ENCODE measurements at regions not wholly inside any gene's neighbourhood (a gene's known extent, or its start where the extent isn't known, plus 50 kb on each side); places are given as distances from the start of the nearest gene placed in this dataset.

DNA sequence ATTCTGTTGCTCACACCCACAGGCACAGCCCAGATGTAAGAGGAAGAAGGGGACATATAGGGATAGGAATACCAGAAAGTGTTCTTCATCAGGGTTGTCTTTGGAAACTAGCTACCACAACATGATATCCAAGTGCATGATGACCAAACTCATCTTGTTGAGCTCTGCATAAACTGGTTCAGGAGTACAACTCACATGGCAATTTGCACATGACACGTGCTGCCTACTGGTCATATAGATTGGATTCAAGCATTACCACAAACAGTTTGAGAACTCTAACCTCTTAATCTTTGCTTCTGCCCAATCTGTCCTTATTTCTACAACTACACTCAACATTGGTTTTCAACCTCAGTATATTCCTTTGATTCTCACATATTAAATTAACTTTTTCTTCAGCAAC is 184.7 kb upstream of the PCSK2 start:
- Histone ChIP-seq H3K4me3 (no peak overlapping the region), H3K27ac (no peak overlapping the region)
- TF ChIP-seq, protein P1, sequence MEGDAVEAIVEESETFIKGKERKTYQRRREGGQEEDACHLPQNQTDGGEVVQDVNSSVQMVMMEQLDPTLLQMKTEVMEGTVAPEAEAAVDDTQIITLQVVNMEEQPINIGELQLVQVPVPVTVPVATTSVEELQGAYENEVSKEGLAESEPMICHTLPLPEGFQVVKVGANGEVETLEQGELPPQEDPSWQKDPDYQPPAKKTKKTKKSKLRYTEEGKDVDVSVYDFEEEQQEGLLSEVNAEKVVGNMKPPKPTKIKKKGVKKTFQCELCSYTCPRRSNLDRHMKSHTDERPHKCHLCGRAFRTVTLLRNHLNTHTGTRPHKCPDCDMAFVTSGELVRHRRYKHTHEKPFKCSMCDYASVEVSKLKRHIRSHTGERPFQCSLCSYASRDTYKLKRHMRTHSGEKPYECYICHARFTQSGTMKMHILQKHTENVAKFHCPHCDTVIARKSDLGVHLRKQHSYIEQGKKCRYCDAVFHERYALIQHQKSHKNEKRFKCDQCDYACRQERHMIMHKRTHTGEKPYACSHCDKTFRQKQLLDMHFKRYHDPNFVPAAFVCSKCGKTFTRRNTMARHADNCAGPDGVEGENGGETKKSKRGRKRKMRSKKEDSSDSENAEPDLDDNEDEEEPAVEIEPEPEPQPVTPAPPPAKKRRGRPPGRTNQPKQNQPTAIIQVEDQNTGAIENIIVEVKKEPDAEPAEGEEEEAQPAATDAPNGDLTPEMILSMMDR (IDR thresholded peaks at IDR 0.05), result no peak
- DNase-seq (ENCODE audit: low spot score), result no peak

DNA sequence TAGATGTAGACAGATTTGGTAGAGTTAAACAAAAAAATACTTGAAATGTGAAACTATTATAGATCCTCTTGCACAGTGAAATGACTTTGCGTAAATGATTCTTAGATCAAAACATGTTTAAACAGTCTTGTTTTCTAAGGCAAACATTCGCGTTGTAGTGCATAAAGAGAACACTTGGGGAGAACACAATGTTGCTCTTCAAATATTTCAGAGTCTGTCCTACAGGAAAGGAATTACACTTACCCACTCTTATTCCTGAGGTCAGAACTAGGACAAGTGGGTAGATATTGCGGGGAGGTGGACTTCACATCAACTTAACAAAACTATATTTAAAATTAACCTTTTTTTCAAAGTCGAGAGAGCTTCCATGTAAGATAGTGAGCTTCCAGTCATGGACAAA is 183.5 kb upstream of the PCSK2 start:
- H3K27ac ChIP-seq, result no peak overlapping the region
- no peak overlapping the region for H3K4me3 ChIP-seq
- DNase-seq (ENCODE audit: low spot score), result no peak
- TF ChIP-seq, protein P1 (IDR thresholded peaks at IDR 0.05), result no peak

DNA sequence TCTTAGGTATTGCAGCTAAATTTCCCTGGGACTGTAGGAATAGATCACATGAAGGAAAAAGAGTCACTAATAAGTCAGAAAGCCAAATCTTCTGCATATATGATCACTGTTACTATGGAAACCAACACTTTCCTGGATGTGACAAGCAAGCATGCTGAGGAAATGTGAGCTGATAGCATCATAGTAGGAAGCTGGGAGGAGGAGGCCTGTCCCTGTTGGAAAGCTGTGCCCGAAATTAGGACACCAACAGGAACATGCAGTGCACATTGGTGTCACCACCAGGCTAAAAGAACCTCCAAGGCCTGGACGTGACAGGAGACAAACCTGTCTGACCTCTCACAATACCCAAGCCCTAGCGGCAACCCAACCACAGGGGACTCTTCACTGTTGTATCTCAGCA is 181.9 kb upstream of the PCSK2 start:
- Histone ChIP-seq H3K27ac (no peak overlapping the region), H3K4me3 (no peak overlapping the region)
- no peak for DNase-seq (ENCODE audit: low spot score)
- TF ChIP-seq, protein P1 (IDR thresholded peaks at IDR 0.05), result no peak

DNA sequence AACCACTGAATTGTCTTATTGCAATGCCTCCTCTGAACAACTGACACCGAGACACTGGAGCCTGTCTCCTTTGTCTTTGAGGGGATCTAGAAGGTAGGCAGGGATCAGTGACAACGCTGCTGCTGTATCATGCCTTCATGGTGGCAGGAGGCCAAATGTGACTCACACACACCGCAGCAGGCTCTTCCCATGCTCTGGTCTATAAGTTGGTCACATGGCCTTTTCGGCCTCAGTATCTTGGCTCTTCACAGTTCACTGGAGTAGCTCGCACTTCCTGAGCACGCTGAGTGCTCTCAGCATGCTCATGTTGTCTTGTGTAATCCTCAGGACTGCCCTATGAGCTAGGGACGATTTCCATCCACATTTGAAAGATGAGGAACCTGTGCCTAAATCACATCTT is 167.4 kb upstream of the PCSK2 start:
- TF ChIP-seq, protein P1 (IDR thresholded peaks at IDR 0.05), result no peak
- no peak for DNase-seq (ENCODE audit: low spot score)
- Histone ChIP-seq H3K27ac (no peak overlapping the region), H3K4me3 (no peak overlapping the region)

DNA sequence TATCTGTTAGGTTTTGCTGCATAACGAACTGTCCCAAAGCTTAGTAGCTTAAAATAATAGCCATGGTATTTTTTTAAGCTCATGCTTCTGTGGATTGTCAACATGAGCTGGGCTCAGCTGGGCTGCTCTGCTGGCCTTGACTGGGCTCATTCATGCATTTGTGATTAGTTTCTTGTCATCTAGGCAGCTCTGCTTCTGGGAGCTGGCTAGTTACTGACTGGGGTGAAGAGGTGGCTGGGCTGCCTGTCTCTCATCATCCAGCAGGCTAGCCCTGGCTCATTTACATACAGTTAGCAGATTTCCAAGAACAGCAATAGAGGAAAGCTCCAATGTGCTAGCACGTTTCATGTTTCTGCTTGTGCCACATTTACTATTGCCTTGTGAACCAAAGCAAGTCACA is 165.1 kb upstream of the PCSK2 start:
- DNase-seq (ENCODE audit: low spot score), result no peak
- Histone ChIP-seq H3K4me3 (no peak overlapping the region), H3K27ac (no peak overlapping the region)
- TF ChIP-seq, protein P1 (IDR thresholded peaks at IDR 0.05), result no peak

DNA sequence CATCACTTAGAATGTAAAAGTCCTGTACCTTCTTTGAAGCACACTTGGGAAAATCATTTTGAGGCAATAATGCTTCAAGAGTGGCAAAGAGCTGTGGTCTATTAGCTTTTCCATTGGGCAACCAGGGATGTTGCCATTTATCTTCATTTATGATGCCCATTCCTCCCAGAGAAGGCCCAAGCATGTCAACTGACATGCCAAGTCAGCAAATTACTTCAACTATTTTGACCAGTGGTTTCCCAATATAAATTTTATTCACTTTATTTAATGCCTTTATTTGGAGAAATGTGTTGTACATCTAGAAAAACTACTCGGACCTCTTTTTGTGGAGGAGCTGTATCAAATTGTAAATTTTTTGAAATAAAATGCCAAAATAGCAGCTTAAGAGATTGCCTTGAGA is 164.1 kb upstream of the PCSK2 start:
- TF ChIP-seq, protein P1 (IDR thresholded peaks at IDR 0.05), result no peak
- H3K4me3 ChIP-seq, result no peak overlapping the region
- no peak overlapping the region for H3K27ac ChIP-seq
- no peak for DNase-seq (ENCODE audit: low spot score)

DNA sequence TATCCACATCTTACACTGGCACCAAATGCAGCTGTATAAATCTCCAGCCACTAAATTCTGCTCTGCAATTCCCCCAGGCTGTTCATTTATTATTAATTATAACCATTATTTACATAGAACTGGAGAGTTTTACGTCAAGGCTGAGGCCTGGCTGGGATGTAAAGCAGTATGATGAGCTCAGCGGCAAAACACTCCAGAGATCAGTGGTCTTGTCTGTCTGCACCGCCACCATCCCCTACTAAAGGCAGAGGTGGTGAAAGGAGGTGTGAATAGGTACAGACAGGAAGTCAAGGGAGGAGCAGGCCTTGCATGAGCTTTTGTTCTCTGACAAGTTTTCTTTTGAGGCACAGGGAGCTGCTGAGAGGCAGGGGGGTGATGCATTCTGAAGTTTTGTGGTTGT is 159.9 kb upstream of the PCSK2 start:
- no peak for DNase-seq (ENCODE audit: low spot score)
- Histone ChIP-seq H3K27ac (no peak overlapping the region), H3K4me3 (no peak overlapping the region)
- TF ChIP-seq, protein P1 (IDR thresholded peaks at IDR 0.05), result no peak
